Activated CD8-positive, alpha-beta memory T cell treated with anti-CD3 and anti-CD28 coated beads, Interleukin-2, amount 50 U/mL, for 4 hours (primary cell): ENCODE measurements at regions not wholly inside any gene's neighbourhood (a gene's known extent, or its start where the extent isn't known, plus 50 kb on each side); places are given as distances from the start of the nearest gene placed in this dataset.
"Not testable (repeated sequence)": the region's sequence is repeated elsewhere in the genome, so short reads cannot be mapped to it uniquely, and the experiment has no call there.

Source experiments
- DNase-seq: peaks from one replicate; pipeline ENCODE4 v3.0.0-alpha.2; 2020

DNA sequence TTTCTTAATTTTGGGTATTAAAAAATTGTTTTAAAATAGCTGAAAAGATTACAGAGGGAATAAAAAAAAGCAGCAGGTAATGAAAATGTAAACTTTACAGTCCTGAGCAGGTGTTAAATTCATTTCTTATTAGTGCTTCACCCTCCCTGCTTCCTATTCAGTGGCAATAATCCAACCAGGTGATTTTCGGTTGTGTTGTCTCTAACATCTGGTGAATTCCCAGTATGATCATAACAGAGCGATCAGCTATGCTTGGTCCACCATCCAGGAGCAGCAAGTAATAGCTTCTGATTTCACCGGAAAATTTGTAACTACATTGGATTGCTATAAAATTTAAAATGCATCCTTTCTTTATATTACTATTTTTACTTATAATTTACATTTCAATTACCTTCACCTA is 673.1 kb downstream of the SOCS6 start:
- no peak for DNase-seq

- no peak for DNase-seq
Observed at GRCh38 chr18:70956554-70956953, 667.7 kb downstream of the SOCS6 start.

DNA sequence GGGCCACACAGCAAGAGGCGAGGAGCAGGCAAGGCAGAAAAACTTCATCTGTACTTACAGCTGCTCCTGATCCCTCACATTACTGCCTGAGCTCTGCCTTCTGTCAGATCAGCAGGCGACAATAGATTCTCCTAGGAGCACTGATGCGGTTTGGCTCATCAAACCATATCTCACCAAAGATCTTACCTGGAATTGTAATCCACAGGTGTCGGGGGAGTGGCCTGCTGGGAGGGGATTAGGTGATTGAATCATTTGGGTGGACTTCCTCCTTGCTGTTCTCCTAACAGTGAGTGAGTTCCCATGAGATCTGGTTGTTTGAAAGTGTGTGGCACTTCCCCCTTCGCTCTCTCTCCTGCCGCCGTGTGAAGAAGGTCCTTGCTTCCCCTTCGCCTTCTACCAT is 647.3 kb downstream of the SOCS6 start:
- DNase-seq: no peak

DNA sequence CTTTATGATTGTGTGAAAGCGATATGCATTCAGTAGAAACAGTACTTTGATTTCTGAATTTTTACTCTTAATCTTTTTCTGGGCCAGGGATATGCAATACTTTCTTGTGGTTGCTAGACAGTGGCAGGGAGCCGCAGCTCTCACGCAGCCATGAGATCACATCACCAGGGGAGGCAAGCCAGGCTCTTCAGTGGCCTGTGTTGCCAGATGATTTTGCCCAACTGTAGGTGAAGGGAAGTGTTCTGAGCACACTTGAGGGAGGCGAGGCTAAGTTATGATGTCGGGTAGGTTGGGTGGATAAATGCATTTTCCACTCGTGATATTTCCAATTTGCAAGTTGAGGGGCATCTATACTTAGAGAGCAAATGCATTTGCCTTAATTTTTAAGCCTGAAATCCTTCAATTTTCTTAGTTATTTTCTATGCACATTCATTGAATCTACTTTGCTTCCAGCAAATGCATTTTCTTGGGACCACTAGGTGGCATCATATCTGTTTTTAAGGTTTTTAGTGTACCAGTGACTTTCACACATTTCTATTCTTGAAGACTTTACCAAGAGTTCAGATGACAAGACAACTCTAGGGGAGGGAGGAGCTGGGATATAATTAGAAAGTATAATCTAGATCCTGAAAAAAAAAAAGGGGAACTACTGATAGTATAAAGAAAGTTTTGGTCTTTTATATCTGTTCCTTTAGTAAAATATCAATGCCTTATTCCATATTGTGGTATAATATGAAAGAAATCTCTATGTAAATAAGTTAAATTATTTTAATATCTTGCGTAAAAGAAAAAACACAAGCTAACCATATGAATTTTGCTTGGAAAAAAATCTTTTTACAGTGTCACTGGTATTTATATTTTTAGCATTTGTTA is 643.3 kb downstream of the SOCS6 start:
- DNase-seq: no peak

DNA sequence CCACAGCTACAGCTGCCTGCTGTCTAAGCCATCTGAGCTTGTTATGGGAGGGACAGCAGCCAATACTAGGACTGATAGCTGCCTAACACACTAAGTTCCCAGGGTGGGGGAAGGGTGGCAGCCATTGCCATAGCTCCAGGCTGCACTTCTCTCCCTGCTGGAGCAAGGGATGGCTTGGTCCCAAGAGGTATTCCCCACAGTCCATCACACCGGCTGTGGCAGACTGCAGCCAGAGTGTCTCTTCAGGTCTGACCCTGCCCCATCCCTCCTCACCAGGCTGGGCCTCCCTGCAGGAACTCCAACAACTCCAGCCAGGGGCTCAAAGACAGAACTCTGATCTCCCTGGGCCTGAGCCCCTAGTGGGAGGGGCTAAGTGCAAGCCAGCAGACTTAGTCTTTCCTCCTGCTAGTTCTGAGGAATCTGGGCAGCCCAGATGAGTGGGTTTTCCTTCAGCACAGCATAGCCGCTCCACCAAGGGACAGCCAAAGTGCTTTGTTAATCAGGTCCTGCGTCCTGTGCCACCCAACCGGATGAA is 632.1 kb downstream of the SOCS6 start:
- no peak for DNase-seq

DNA sequence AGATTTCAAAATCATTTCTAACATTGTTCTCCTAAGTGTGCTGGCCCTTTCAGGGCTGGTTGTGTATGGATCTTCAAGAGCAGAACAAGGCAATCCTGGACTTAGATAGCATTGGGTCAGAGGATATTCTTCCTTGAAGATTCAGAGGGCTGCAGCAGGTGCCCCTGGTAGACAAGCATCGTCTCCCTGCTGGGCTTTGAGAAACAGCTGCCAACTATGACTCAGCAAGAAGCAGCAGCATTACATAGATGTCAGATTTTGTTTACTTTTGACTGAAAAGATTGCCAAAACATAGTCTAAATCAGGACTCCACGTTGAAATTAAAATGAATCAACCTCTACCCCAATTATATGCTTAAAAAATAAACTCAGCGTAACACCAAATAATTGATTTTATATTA is 618.8 kb downstream of the SOCS6 start:
- DNase-seq: no peak

GRCh38 chr18:70892381-70892780 is 603.5 kb downstream of the SOCS6 start:
- DNase-seq: no peak

GRCh38 chr18:70870292-70870691 is 581.4 kb downstream of the SOCS6 start:
- DNase-seq: no peak

DNA sequence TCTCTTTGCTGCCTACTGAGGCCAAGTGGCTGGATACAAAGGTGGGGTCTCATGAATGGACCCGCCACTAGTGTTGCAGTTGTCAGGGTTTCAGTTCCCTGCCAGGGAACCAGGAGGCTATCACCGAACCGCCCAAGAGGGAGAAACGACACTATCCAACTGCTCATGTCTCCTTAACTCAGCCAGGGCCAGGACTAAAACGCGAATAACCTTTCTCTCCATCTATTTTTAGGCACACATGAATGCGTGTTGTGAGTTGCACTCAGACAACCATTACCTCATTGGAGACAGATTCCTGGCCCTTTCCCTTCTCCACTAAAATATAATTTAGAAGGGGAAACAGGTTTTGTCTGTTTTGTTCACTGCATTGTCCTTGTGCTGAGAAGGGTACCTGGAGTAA is 559.5 kb downstream of the SOCS6 start:
- no peak for DNase-seq

- DNase-seq: no peak
Observed at GRCh38 chr18:70840649-70841048, 551.8 kb downstream of the SOCS6 start.

DNA sequence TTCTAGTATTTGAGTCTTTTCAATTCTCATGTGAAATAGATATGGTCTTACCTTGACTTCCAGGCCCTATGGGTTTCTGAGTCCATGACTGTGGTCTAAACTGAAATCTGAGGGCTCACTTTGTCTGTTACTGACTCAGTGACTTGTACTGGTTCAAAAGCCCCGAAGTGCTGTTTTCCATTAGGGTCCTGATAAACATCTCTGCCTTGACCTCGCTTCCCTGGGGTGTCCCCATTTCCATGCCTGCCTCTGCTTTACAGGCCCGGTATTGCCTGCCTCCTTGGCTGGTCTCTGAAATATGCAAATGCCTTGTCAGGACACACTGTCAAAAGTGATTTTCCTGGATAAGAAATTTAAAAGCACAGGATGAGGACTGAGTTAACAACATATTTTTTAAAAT is 538.8 kb downstream of the SOCS6 start:
- DNase-seq: no peak

DNA sequence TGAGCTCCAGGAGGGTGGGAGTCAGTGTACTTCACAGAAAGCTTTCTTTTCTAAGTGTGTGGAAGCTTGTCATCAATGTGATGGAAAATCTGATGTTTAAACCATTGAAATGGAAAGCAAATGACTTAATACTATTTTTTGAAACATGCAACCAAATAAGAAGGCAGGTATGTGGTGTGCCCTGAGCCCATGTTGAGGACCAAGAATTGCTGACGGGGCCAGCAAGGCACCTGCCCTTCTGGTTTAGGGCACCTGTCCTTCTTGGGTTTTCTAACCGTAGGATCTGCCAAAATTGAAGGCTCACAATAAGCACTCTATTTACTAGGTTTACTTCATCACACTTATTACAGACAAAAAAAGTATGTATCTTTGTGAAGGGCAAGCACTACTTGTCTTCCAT is 537.7 kb downstream of the SOCS6 start:
- DNase-seq: no peak

DNA sequence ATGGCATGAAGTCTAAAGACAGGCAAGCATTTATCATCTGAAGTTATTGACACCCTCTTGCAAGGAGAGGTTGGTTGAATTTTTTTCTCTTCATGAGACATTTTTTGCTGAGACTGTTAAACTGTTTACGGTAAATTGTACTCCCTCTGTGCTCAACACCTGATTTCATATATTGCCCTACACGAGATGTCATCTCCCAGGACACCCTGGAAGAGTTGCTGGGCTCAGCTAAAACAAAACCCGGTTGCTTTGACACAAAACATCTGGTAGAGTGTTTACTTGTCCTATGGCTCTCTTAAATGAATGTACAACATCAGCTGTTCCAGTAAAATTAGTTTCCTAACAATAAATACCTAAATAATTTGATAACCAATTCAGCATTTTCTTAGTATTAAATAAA is 533.8 kb downstream of the SOCS6 start:
- no peak for DNase-seq

- no peak for DNase-seq
Observed at GRCh38 chr18:70822117-70822516, 533.3 kb downstream of the SOCS6 start.

- DNase-seq: no peak
Observed at GRCh38 chr18:70808481-70809056, 519.7 kb downstream of the SOCS6 start.

DNA sequence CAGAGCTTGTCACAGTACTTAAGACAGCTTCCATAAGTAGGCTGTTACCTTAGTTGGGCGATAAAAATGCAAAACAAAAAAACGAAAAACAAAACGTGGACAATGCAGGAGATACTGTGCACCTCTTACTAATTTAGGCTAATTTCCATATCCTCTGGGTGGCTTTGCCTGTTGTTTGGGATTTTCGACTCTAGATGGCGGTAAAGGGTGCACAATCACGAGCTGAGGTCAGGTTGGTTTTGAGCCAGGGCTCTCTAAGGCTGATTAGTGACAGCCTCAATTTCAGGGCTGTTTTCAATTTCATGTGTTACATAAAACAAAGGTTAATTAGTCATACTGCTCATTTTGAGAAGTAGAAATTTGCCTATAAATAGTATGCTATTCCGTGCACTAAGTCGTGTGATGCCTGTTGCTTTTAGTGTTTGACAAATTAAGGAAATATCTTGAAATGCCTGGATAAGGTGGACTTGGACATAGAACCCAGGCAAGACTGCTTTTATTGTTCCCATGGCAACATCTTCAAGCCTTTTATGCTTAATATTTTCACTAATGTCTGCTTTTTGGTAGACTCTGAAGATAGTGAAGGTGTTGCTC is 493.1 kb downstream of the SOCS6 start:
- DNase-seq: peak; percentile 57

DNA sequence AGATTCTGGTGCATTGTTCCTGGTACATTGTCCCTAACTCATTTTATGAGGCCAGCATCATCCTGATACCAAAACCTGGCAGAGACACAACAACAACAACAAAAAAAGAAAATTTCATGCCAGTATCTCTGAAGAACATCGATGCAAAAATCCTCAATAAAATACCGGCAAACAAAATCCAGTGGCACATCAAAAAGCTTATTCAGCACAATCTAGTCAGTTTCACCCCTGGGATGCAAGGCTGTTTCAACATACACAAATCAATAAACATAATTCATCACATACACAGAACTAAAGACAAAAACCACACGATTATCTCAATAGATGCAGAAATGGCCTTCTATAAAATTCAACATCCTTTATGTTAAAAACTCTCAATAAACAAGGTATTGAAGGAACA is 477.4 kb downstream of the SOCS6 start:
- not testable (repeated sequence) for DNase-seq

DNA sequence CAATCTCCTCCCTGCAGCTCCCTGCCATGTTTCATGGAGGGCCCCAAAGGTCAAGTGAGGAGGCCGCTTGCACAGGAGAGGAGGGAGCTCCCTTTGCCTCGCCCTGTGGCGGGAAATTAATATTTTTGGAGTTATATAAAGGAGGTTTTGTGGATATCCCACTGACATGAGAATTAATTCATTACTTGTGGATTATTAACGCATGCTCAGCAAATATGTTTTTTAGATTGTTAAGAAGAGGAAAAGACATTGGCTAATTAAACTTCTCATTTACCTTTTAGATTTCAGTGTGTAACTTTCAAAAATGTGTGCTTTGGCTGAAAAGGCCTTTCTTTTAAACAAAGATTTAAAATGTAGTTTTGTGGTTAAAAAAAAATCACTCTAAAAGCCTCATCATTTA is 474.0 kb downstream of the SOCS6 start:
- no peak for DNase-seq

DNA sequence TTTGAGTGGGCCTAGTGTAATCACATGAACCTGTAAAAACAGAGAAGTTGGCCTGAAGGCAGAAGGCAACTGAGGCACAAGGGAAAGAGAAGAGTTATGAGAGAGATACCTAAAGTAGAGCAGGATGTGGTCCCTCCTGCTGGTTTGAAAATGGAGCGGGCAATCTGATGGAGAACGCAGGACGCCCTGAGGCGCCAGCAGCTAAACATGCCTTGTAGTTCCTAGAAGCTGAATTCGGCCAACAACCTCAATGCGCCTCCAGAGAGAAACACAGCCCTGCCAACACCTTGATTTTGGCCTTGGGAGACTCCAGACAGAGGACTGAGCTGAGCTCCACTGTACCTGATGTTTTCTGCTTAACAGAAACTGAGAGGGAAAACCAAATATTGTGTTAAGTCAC is 469.9 kb downstream of the SOCS6 start:
- no peak for DNase-seq

GRCh38 chr18:70754486-70754885 is 465.6 kb downstream of the SOCS6 start:
- DNase-seq: no peak

GRCh38 chr18:70732916-70733315 is 444.1 kb downstream of the SOCS6 start:
- DNase-seq: no peak

DNA sequence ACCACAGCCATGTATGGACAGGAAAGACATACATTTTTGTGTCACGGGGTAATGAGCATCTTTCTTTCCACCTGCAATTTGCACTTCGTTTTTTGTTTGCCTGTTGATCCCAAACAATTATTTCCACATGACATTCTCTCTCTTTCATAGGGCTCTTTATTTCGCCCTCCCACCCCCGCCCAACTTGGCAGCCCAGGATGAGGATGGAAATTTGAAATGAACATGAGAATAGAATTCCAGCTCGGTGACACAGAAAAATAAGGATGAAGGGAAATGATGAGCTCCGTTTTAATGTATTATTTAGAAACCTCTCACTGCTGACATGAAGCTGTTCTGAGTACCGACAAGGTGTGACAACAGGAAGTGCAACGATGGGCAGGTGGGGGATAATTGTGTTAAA is 443.3 kb downstream of the SOCS6 start:
- no peak for DNase-seq

GRCh38 chr18:70720607-70721006 is 431.8 kb downstream of the SOCS6 start:
- DNase-seq: no peak

- no peak for DNase-seq
Observed at GRCh38 chr18:70709720-70710119, 420.9 kb downstream of the SOCS6 start.
